A549 (cell line): ENCODE measurements at regions not wholly inside any gene's neighbourhood (a gene's known extent, or its start where the extent isn't known, plus 50 kb on each side); places are given as distances from the start of the nearest gene placed in this dataset.

Source experiments
- ATAC-seq, 2 experiments: fragments of 200-7000 bp in 1 of 2; fragments of >200 bp in 1 of 2; cut with Nextera tagmentation in 1 of 2; cut with Tn5 transposase in 1 of 2; 3 replicates each; pipeline versions ENCODE4 v1.8.0 to v1.9.1; 2018 to 2020; ENCODE audit warnings: mild to moderate bottlenecking in 1 of 2, moderate library complexity in 1 of 2
- CTCF ChIA-PET: fragments of 300-600 bp; sonication (Branson Sonifier 250); formaldehyde crosslinking; extraction: SDS; loops from one replicate; lab custom pipeline; 2021; ENCODE audit warnings: antibody characterized with exemption, inconsistent platforms; lab: Yijun Ruan, JAX
- POLR2A ChIA-PET: fragments of 350-600 bp; formaldehyde crosslinking; extraction: SDS; loops from one replicate; lab custom pipeline; 2021; ENCODE audit warnings: antibody characterized with exemption, inconsistent platforms; lab: Yijun Ruan, JAX
- DNase-seq, 2 experiments: peaks; one replicate each; pipeline versions ENCODE4 v3.0.0 to v3.0.0-alpha.2; 2011 to 2016; ENCODE audit warnings: low read depth in 1 of 2, low spot score in 1 of 2
- FAIRE-seq: peaks from 2 replicates; lab custom pipeline; 2011; peaks lifted over from hg19 to GRCh38; lab: Jason Lieb, UNC
- H3K27ac ChIP-seq, 2 experiments: fragments of >200 bp; sonication (Bioruptor Twin); formaldehyde crosslinking; 3 replicates each; pipeline ENCODE4 v1.5.1; 2016 to 2017
- H3K4me1 ChIP-seq: fragments of >200 bp; sonication (Bioruptor Twin); formaldehyde crosslinking; 3 replicates; pipeline ENCODE4 v1.6.1; 2016
- H3K4me2 ChIP-seq: fragments of >200 bp; sonication (Bioruptor Twin); formaldehyde crosslinking; 3 replicates; pipeline ENCODE4 v1.6.1; 2016
- H3K4me3 ChIP-seq: fragments of >200 bp; sonication (Bioruptor Twin); formaldehyde crosslinking; 3 replicates; pipeline ENCODE4 v1.5.1; 2016
- H3K9me3 ChIP-seq: fragments of >200 bp; sonication (Bioruptor Twin); formaldehyde crosslinking; 3 replicates; pipeline ENCODE4 v1.6.1; 2016
- BHLHE40 ChIP-seq: IDR thresholded peaks from 2 replicates; pipeline ENCODE4 v1.6.1; 2012; ENCODE audit warnings: low read depth, low read length, inconsistent platforms
- CEBPB ChIP-seq, 2 experiments: fragments of >200 bp in 1 of 2; sonication (Bioruptor Twin) in 1 of 2; formaldehyde crosslinking in 1 of 2; IDR thresholded peaks; 2 replicates each; pipeline ENCODE4 v1.6.1; 2012 to 2016
- CHD2 ChIP-seq: fragments of 150-350 bp; IDR thresholded peaks from 2 replicates; pipeline ENCODE4 v1.6.1; 2014; ENCODE audit warnings: low read length; ENCODE audit not compliant: partially characterized antibody
- EP300 ChIP-seq, 2 experiments: fragments of >200 bp; sonication (Bioruptor Twin); formaldehyde crosslinking; IDR thresholded peaks; 2 replicates in 1 of 2; 3 replicates in 1 of 2; pipeline ENCODE4 v1.6.1; 2016 to 2017
- GATA3 ChIP-seq: IDR thresholded peaks from 2 replicates; pipeline ENCODE4 v1.6.1; 2012; ENCODE audit warnings: borderline replicate concordance
- HDAC2 ChIP-seq: fragments of 200-600 bp; sonication (generic); IDR thresholded peaks from 2 replicates; pipeline ENCODE4 v1.6.1; 2016
- HMGXB4 ChIP-seq: fragments of 250-450 bp; sonication (Bioruptor Pico); IDR thresholded peaks from 2 replicates; pipeline ENCODE4 v1.5.0; 2021; ENCODE audit warnings: mild to moderate bottlenecking, moderate library complexity, borderline replicate concordance
- JUNB ChIP-seq: fragments of >200 bp; sonication (Bioruptor Twin); formaldehyde crosslinking; IDR thresholded peaks from 2 replicates; pipeline ENCODE4 v1.6.1; 2016
- KDM1A ChIP-seq: fragments of 200-600 bp; sonication (generic); IDR thresholded peaks from 2 replicates; pipeline ENCODE4 v1.6.1; 2016; ENCODE audit warnings: low read depth, mild to moderate bottlenecking
- MAFK ChIP-seq: fragments of 450-650 bp; IDR thresholded peaks from 2 replicates; pipeline ENCODE4 v1.6.1; 2014; ENCODE audit not compliant: partially characterized antibody
- MAZ ChIP-seq: fragments of 150-350 bp; IDR thresholded peaks from 2 replicates; pipeline ENCODE4 v1.6.1; 2014; ENCODE audit warnings: antibody characterized with exemption, low read depth, low read length, borderline replicate concordance
- NPAS2 ChIP-seq: fragments of 250-450 bp; sonication (Bioruptor Pico); IDR thresholded peaks from 2 replicates; pipeline ENCODE4 v1.8.0; 2022; ENCODE audit warnings: mild to moderate bottlenecking, moderate library complexity, borderline replicate concordance
- NR3C1 ChIP-seq: fragments of >200 bp; sonication (Bioruptor Twin); formaldehyde crosslinking; IDR thresholded peaks from 3 replicates; pipeline ENCODE4 v1.6.1; 2017
- POLR2A ChIP-seq: IDR thresholded peaks from 2 replicates; pipeline ENCODE4 v1.6.1; 2012; ENCODE audit warnings: mild to moderate bottlenecking, low read length
- RARB ChIP-seq: fragments of 250-450 bp; sonication (Bioruptor Pico); IDR thresholded peaks from 2 replicates; pipeline ENCODE4 v1.8.0; 2021; ENCODE audit warnings: mild to moderate bottlenecking, moderate library complexity
- REST ChIP-seq: fragments of 200-600 bp; sonication (generic); IDR thresholded peaks from 2 replicates; pipeline ENCODE4 v1.6.1; 2016; ENCODE audit warnings: antibody characterized with exemption, mild to moderate bottlenecking, moderate library complexity
- SMC3 ChIP-seq: fragments of >200 bp; sonication (Bioruptor Twin); formaldehyde crosslinking; IDR thresholded peaks from 3 replicates; pipeline ENCODE4 v1.6.1; 2018; ENCODE audit warnings: inconsistent platforms
- SREBF2 ChIP-seq: fragments of 450-650 bp; IDR thresholded peaks from 2 replicates; pipeline ENCODE4 v1.6.1; 2014; ENCODE audit warnings: mild to moderate bottlenecking, moderate library complexity
- TP53 ChIP-seq: fragments of 250-450 bp; sonication (Bioruptor Pico); IDR thresholded peaks from 2 replicates; pipeline ENCODE4 v1.5.0; 2021; ENCODE audit warnings: mild to moderate bottlenecking, moderate library complexity
- ZC3H11A ChIP-seq: fragments of 450-650 bp; IDR thresholded peaks from 2 replicates; pipeline ENCODE4 v1.6.1; 2014; ENCODE audit warnings: antibody characterized with exemption, mild to moderate bottlenecking
- ZNF302 ChIP-seq: fragments of 250-450 bp; sonication (Bioruptor Pico); IDR thresholded peaks from 2 replicates; pipeline ENCODE4 v1.9.0; 2021; ENCODE audit warnings: inconsistent platforms, mild to moderate bottlenecking, moderate library complexity
- ZSCAN20 ChIP-seq: fragments of 250-450 bp; sonication (Bioruptor Pico); IDR thresholded peaks from 2 replicates; pipeline ENCODE4 v1.8.0; 2022; ENCODE audit warnings: mild to moderate bottlenecking, moderate library complexity
- WGBS: methylation state at CpG from one replicate; pipeline ENCODE4 v1.1.6; 2017; ENCODE audit errors: missing lambda C conversion rate; 5-methylcytosine and 5-hydroxymethylcytosine counted together

- no peak for DNase-seq
- FAIRE-seq: no peak
- POLR2A ChIA-PET: no interaction called here
- no peak overlapping the region for H3K4me3 ChIP-seq
- no peak overlapping the region for H3K27ac ChIP-seq
- no peak for ATAC-seq
- no peak overlapping the region for H3K4me2 ChIP-seq
- 29% methylated on average over 1 of the region's 1 CpG for WGBS
- no peaks in the 10 kb centered on the region for H3K9me3 ChIP-seq
- no peak for TF ChIP-seq RARB (CRISPR knock-in tag)
- CTCF ChIA-PET: no interaction called here
- no peaks in the 10 kb centered on the region for H3K4me1 ChIP-seq
Measured at GRCh38 chr4:81963015-81963762, 410.6 kb downstream of the HNRNPD start.

GRCh38 chr4:81960961-81961360 lies 412.8 kb downstream of the HNRNPD start:
- no peaks in the 10 kb centered on the region for H3K4me1 ChIP-seq
- ChIA-PET CTCF (no interaction called here), POLR2A (no interaction called here)
- WGBS: 30% methylated on average over 4 of the region's 4 CpGs
- H3K27ac ChIP-seq: no peak overlapping the region
- ATAC-seq (no peak), FAIRE-seq (no peak), DNase-seq (no peak)
- H3K4me2 ChIP-seq: no peak overlapping the region
- TF ChIP-seq ZSCAN20 (no peak), TP53 (CRISPR knock-in tag) (no peak), POLR2A (no peak), JUNB (no peak), ZNF302 (CRISPR knock-in tag) (no peak), ZC3H11A (no peak)
- no peak overlapping the region for H3K4me3 ChIP-seq
- no peaks in the 10 kb centered on the region for H3K9me3 ChIP-seq

GRCh38 chr4:81954271-81954670 lies 419.5 kb downstream of the HNRNPD start:
- no peaks in the 10 kb centered on the region for H3K9me3 ChIP-seq
- ATAC-seq (no peak), DNase-seq (no peak), FAIRE-seq (no peak)
- CTCF ChIA-PET: no interaction called here
- no peak overlapping the region for H3K4me3 ChIP-seq
- TF ChIP-seq GATA3: no peak
- no peak for TF ChIP-seq REST
- TF ChIP-seq MAFK: no peak
- no peak for TF ChIP-seq EP300 (IDR thresholded peaks at IDR 0.05)
- no peak for TF ChIP-seq NPAS2 (CRISPR knock-in tag)
- no peak for TF ChIP-seq NR3C1
- no peak for TF ChIP-seq ZNF302 (CRISPR knock-in tag)
- 0% methylated on average over 3 of the region's 3 CpGs for WGBS
- no peaks in the 10 kb centered on the region for H3K4me1 ChIP-seq
- POLR2A ChIA-PET: no interaction called here
- no peak overlapping the region for H3K27ac ChIP-seq
- no peak overlapping the region for H3K4me2 ChIP-seq

GRCh38 chr4:81951891-81952455 lies 421.8 kb downstream of the HNRNPD start:
- no peak overlapping the region for H3K4me3 ChIP-seq
- no peak for DNase-seq
- ChIA-PET POLR2A (no interaction called here), CTCF (no interaction called here)
- WGBS: 0% methylated on average over 3 of the region's 3 CpGs
- H3K4me1 ChIP-seq: no peaks in the 10 kb centered on the region
- H3K9me3 ChIP-seq: no peaks in the 10 kb centered on the region
- ATAC-seq: no peak
- no peak for FAIRE-seq
- H3K27ac ChIP-seq: no peak overlapping the region
- H3K4me2 ChIP-seq: no peak overlapping the region
- TF ChIP-seq SMC3 (no peak), HMGXB4 (no peak), CEBPB (IDR thresholded peaks at IDR 0.05) (no peak), BHLHE40 (no peak), SREBF2 (no peak), EP300 (IDR thresholded peaks at IDR 0.05) (no peak), REST (no peak), POLR2A (no peak), MAZ (no peak), CHD2 (no peak), HDAC2 (no peak), KDM1A (no peak)
